HepG2 (cell line): ENCODE measurements at regions not wholly inside any gene's neighbourhood (a gene's known extent, or its start where the extent isn't known, plus 50 kb on each side); places are given as distances from the start of the nearest gene placed in this dataset.

Experiments used
- ATAC-seq: fragments of 200-7000 bp; cut with Tn5 transposase; 3 replicates; pipeline ENCODE4 v1.9.1; 2020; ENCODE audit warnings: mild to moderate bottlenecking, moderate library complexity
- BruUV-seq: library from RNA; stranded (reverse); fragments of 400-500 nt; replicated peaks from 2 replicates; lab custom pipeline; 2021; lab: Mats Ljungman, UMichigan
- CTCF ChIA-PET: fragments of 300-600 bp; formaldehyde crosslinking; extraction: SDS; loops from one replicate; lab custom pipeline; 2021; ENCODE audit warnings: low total read pairs, inconsistent platforms, low intra/inter-chr PET ratio; lab: Yijun Ruan, JAX
- POLR2A ChIA-PET: fragments of 350-600 bp; sonication (Branson Sonifier 250); formaldehyde crosslinking; loops from one replicate; lab custom pipeline; 2020; ENCODE audit warnings: antibody characterized with exemption, inconsistent platforms; lab: Yijun Ruan, JAX
- DNase-seq: peaks from one replicate; pipeline ENCODE4 v3.0.0-alpha.2; 2015; ENCODE audit warnings: low spot score
- FAIRE-seq: peaks from 3 replicates; lab custom pipeline; 2011; peaks lifted over from hg19 to GRCh38; lab: Jason Lieb, UNC
- H2AFZ ChIP-seq: one replicate; pipeline ENCODE4 v1.6.1; 2011; ENCODE audit warnings: low read length, inconsistent platforms
- H3K27ac ChIP-seq: fragments of 300-600 bp; 3 replicates; pipeline ENCODE4 v1.8.0; 2011; ENCODE audit warnings: mixed run types, mild to moderate bottlenecking, mixed read lengths, low read length, inconsistent platforms; ENCODE audit not compliant: insufficient read depth; ENCODE audit errors: extremely low read length
- H3K27me3 ChIP-seq, 2 experiments: fragments of 200-600 bp in 1 of 2; 2 replicates in 1 of 2; 3 replicates in 1 of 2; pipeline versions ENCODE4 v1.6.0 to v1.8.0; 2011; ENCODE audit warnings: low read length in 2 of 2, mild to moderate bottlenecking in 2 of 2, moderate library complexity in 2 of 2, inconsistent platforms in 1 of 2; ENCODE audit not compliant: insufficient read depth in 2 of 2, control insufficient read depth in 1 of 2
- H3K36me3 ChIP-seq, 2 experiments: fragments of 200-600 bp in 1 of 2; replicated peaks in 1 of 2; 2 replicates in 1 of 2; 3 replicates in 1 of 2; pipeline versions ENCODE4 v1.5.1 to v1.8.0; 2011; ENCODE audit warnings: low read length in 2 of 2, inconsistent platforms in 1 of 2; ENCODE audit not compliant: insufficient read depth in 2 of 2, control insufficient read depth in 1 of 2
- H3K4me1 ChIP-seq: 2 replicates; pipeline ENCODE4 v1.5.1; 2012; ENCODE audit warnings: low read length, inconsistent platforms; ENCODE audit not compliant: insufficient read depth
- H3K4me2 ChIP-seq: 2 replicates; pipeline ENCODE4 v1.6.0; 2011; ENCODE audit warnings: low read depth, low read length, inconsistent platforms
- H3K4me3 ChIP-seq, 3 experiments: fragments of 200-600 bp in 1 of 3; sonication (generic), shearing (Covaris generic) in 1 of 3; replicated peaks in 1 of 3; 2 replicates each; pipeline ENCODE4 v1.5.1; 2011 to 2016; ENCODE audit warnings: low read length in 3 of 3, inconsistent platforms in 2 of 3, low read depth in 2 of 3, mild to moderate bottlenecking in 2 of 3, control low read depth in 1 of 3, mixed read lengths in 1 of 3; ENCODE audit not compliant: insufficient read depth in 1 of 3
- H3K79me2 ChIP-seq: one replicate; pipeline ENCODE4 v1.6.1; 2011; ENCODE audit warnings: low read length, inconsistent platforms; ENCODE audit not compliant: insufficient read depth
- H3K9ac ChIP-seq: 2 replicates; pipeline ENCODE4 v1.6.0; 2011; ENCODE audit warnings: mild to moderate bottlenecking, low read depth, low read length, inconsistent platforms; ENCODE audit not compliant: insufficient read depth
- H3K9me3 ChIP-seq: 2 replicates; pipeline ENCODE4 v1.5.1; 2012; ENCODE audit warnings: mild to moderate bottlenecking, low read length
- H4K20me1 ChIP-seq: 2 replicates; pipeline ENCODE4 v1.6.0; 2011; ENCODE audit warnings: inconsistent platforms, mild to moderate bottlenecking, low read length, moderate library complexity; ENCODE audit not compliant: insufficient read depth
- CBX1 ChIP-seq: IDR thresholded peaks from one replicate; pipeline ENCODE4 v1.6.1; 2016; ENCODE audit warnings: antibody characterized with exemption, low read depth
- HCFC1 ChIP-seq: fragments of 150-350 bp; IDR thresholded peaks from 2 replicates; pipeline ENCODE4 v1.6.1; 2014; ENCODE audit warnings: low read depth, low read length
- MNT ChIP-seq: fragments of 450-650 bp; IDR thresholded peaks from 2 replicates; pipeline ENCODE4 v1.6.1; 2016
- NFE2L1 ChIP-seq: sonication (generic); formaldehyde crosslinking; IDR thresholded peaks from 2 replicates; pipeline ENCODE4 v1.4.0; 2020; ENCODE audit warnings: missing genetic modification reagents, mild to moderate bottlenecking, borderline replicate concordance
- RFX1 ChIP-seq: fragments of 450-650 bp; IDR thresholded peaks from 2 replicates; pipeline ENCODE4 v1.6.1; 2017
- SNRNP70 ChIP-seq: fragments of 200-400 bp; formaldehyde crosslinking; IDR thresholded peaks from 2 replicates; pipeline ENCODE4 v1.6.1; 2017; ENCODE audit warnings: mild to moderate bottlenecking, low read depth, low read length, moderate library complexity
- SYNCRIP ChIP-seq: fragments of 200-400 bp; formaldehyde crosslinking; IDR thresholded peaks from 2 replicates; pipeline ENCODE4 v1.6.1; 2018; ENCODE audit warnings: mild to moderate bottlenecking, low read depth, low read length; ENCODE audit not compliant: insufficient read depth
- TFDP1 ChIP-seq: IDR thresholded peaks from 2 replicates; pipeline ENCODE4 v1.6.1; 2016; ENCODE audit warnings: missing compliant biosample characterization, missing genetic modification reagents, borderline replicate concordance
- ZFP37 ChIP-seq: sonication (generic); formaldehyde crosslinking; IDR thresholded peaks from 2 replicates; pipeline ENCODE4 v1.4.0; 2020; ENCODE audit warnings: missing genetic modification reagents, borderline replicate concordance
- ZNF124 ChIP-seq: sonication (generic); formaldehyde crosslinking; IDR thresholded peaks from 2 replicates; pipeline ENCODE4 v1.4.0; 2020; ENCODE audit warnings: missing genetic modification reagents
- ZNF337 ChIP-seq: sonication (generic); formaldehyde crosslinking; IDR thresholded peaks from 2 replicates; pipeline ENCODE4 v1.5.1; 2020; ENCODE audit warnings: missing genetic modification reagents, low read depth, mild to moderate bottlenecking, borderline replicate concordance
- ZNF572 ChIP-seq: sonication (generic); formaldehyde crosslinking; IDR thresholded peaks from 2 replicates; pipeline ENCODE4 v1.5.1; 2020; ENCODE audit warnings: mild to moderate bottlenecking, missing genetic modification reagents
- ZNF670 ChIP-seq: sonication (generic); formaldehyde crosslinking; IDR thresholded peaks from 2 replicates; pipeline ENCODE4 v1.8.0; 2022; ENCODE audit warnings: mild to moderate bottlenecking, missing genetic modification reagents, borderline replicate concordance
- WGBS: methylation state at CpG from one replicate; pipeline ENCODE4 v1.1.6; 2017; ENCODE audit warnings: low lambda C conversion rate; 5-methylcytosine and 5-hydroxymethylcytosine counted together
- in situ Hi-C: cut with HindIII; loops from 2 replicates; pipeline ENCODE4 v1.10.0; 2017; ENCODE audit warnings: low pct_unique_long_range_greater_than_20kb; ENCODE audit not compliant: extremely low pct_ligation_motif_present
- intact Hi-C: fragments of 100-400 bp; cut with micrococcal nuclease; formaldehyde crosslinking; loops from one replicate; pipeline ENCODE4 v1.10.0; 2022; ENCODE audit not compliant: unreplicated experiment
- TF ChIP-seq, protein P1 (sequence below), 2 experiments: fragments of 450-650 bp in 1 of 2; sonication (generic) in 1 of 2; formaldehyde crosslinking; IDR thresholded peaks; 2 replicates each; pipeline versions ENCODE4 v1.5.0 to v1.8.0; 2020 to 2022; ENCODE audit warnings: mild to moderate bottlenecking in 1 of 2, missing genetic modification reagents in 1 of 2

GRCh38 chr4:133711817-133712216, 489.8 kb downstream of the PABPC4L start:
- no peak for ATAC-seq
- FAIRE-seq = no peak
- intact Hi-C loops (no loop called here), in situ Hi-C loops (no loop called here)
- H3K9me3 ChIP-seq = no peaks in the 10 kb centered on the region
- no peak overlapping the region for H3K4me3 ChIP-seq
- no peaks in the 10 kb centered on the region for H3K4me1 ChIP-seq
- H4K20me1 ChIP-seq = no peaks in the 10 kb centered on the region
- TF ChIP-seq NFE2L1 = no peak
- no peak overlapping the region for H3K4me2 ChIP-seq
- no peaks in the 10 kb centered on the region; a peak in 1 of 5 replicates for H3K27me3 ChIP-seq
- ChIA-PET CTCF (no interaction called here), POLR2A (no interaction called here)
- 16% methylated on average over 6 of the region's 6 CpGs for WGBS
- no TSS peak for BruUV-seq
- no peaks in the 10 kb centered on the region for H3K36me3 ChIP-seq
- no peak for DNase-seq
- H3K9ac ChIP-seq = no peak overlapping the region
- H2AFZ ChIP-seq = no peak overlapping the region
- H3K27ac ChIP-seq = no peak overlapping the region
- H3K79me2 ChIP-seq = no peaks in the 10 kb centered on the region

GRCh38 chr4:133694416-133694815, 507.2 kb downstream of the PABPC4L start:
- TF ChIP-seq, protein P1, sequence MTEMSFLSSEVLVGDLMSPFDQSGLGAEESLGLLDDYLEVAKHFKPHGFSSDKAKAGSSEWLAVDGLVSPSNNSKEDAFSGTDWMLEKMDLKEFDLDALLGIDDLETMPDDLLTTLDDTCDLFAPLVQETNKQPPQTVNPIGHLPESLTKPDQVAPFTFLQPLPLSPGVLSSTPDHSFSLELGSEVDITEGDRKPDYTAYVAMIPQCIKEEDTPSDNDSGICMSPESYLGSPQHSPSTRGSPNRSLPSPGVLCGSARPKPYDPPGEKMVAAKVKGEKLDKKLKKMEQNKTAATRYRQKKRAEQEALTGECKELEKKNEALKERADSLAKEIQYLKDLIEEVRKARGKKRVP (CRISPR knock-in tag; IDR thresholded peaks at IDR 0.05) = no peak
- TF ChIP-seq TFDP1 (CRISPR knock-in tag) (no peak), ZNF337 (CRISPR knock-in tag) (no peak), HCFC1 (no peak), ZNF124 (CRISPR knock-in tag) (no peak), ZFP37 (no peak), ZNF670 (CRISPR knock-in tag) (no peak), SNRNP70 (no peak), SYNCRIP (no peak), MNT (no peak), RFX1 (no peak), CBX1 (no peak), ZNF572 (no peak)
- Histone ChIP-seq H4K20me1 (no peaks in the 10 kb centered on the region), H3K36me3 (no peaks in the 10 kb centered on the region), H3K4me2 (no peak overlapping the region), H3K4me3 (no peak overlapping the region), H3K27ac (no peak overlapping the region), H3K9me3 (no peaks in the 10 kb centered on the region), H3K27me3 (no peaks in the 10 kb centered on the region), H3K9ac (no peak overlapping the region), H3K4me1 (no peaks in the 10 kb centered on the region), H3K79me2 (no peaks in the 10 kb centered on the region), H2AFZ (no peak overlapping the region)
- FAIRE-seq (no peak), DNase-seq (no peak), ATAC-seq (no peak)
- CTCF ChIA-PET = no interaction called here
- intact Hi-C loops = no loop called here
- BruUV-seq = no TSS peak
- in situ Hi-C loops = no loop called here
- POLR2A ChIA-PET = no interaction called here
- WGBS = 2% methylated on average over 2 of the region's 2 CpGs
